CD4-positive, alpha-beta memory T cell (primary cell): ENCODE measurements at regions not wholly inside any gene's neighbourhood (a gene's known extent, or its start where the extent isn't known, plus 50 kb on each side); places are given as distances from the start of the nearest gene placed in this dataset.
A peak's percentile ranks its signal among the peaks of the same experiment; 100 is the strongest.

ENCODE experiments used
- CTCF ChIA-PET: fragments of 350-600 bp; sonication (Branson Sonifier 250); formaldehyde crosslinking; loops from one replicate; lab custom pipeline; 2021; ENCODE audit warnings: inconsistent platforms; ENCODE audit not compliant: partially characterized antibody; lab: Charles Lee
- POLR2A ChIA-PET: fragments of 350-600 bp; sonication (Branson Sonifier 250); formaldehyde crosslinking; loops from one replicate; lab custom pipeline; 2021; ENCODE audit not compliant: partially characterized antibody; lab: Charles Lee
- DNase-seq, 5 donors: peaks; one replicate each; pipeline versions ENCODE4 v3.0.0 to v3.0.0-alpha.2; 2020 to 2022; ENCODE audit warnings: mixed read lengths in 1 of 5
- H3K27ac ChIP-seq: one replicate; pipeline ENCODE4 v1.7.0; 2013; ENCODE audit warnings: low read depth, low read length
- H3K27me3 ChIP-seq: 2 replicates; pipeline ENCODE4 v1.7.0; 2013; ENCODE audit warnings: mild to moderate bottlenecking, low read length, moderate library complexity; ENCODE audit not compliant: insufficient read depth
- H3K36me3 ChIP-seq: 2 replicates; pipeline ENCODE4 v1.7.0; 2013; ENCODE audit warnings: mild to moderate bottlenecking, low read length, moderate library complexity; ENCODE audit not compliant: insufficient read depth
- H3K4me1 ChIP-seq: 2 replicates; pipeline ENCODE4 v1.7.0; 2013; ENCODE audit warnings: mild to moderate bottlenecking, low read length, moderate library complexity; ENCODE audit not compliant: insufficient read depth
- H3K4me3 ChIP-seq, 2 donors: one replicate each; pipeline ENCODE4 v1.7.0; 2013; ENCODE audit warnings: low read length in 2 of 2, mild to moderate bottlenecking in 1 of 2
- H3K9me3 ChIP-seq, 2 donors: one replicate each; pipeline ENCODE4 v1.7.0; 2013; ENCODE audit warnings: low read length in 2 of 2, control low read depth in 1 of 2; ENCODE audit not compliant: control insufficient read depth in 1 of 2
- H3K27ac Mint-ChIP-seq, 7 donors: one replicate each; pipeline ENCODE4 v1.8.0; 2020 to 2021; ENCODE audit warnings: mixed read lengths in 7 of 7, mild to moderate bottlenecking in 6 of 7, inconsistent platforms in 3 of 7, moderate library complexity in 3 of 7
- H3K27me3 Mint-ChIP-seq, 2 donors: one replicate each; pipeline ENCODE4 v1.8.0; 2020 to 2021; ENCODE audit warnings: mixed read lengths in 2 of 2
- H3K36me3 Mint-ChIP-seq, 2 donors: one replicate each; pipeline ENCODE4 v1.8.0; 2020 to 2021; ENCODE audit warnings: mixed read lengths in 2 of 2, inconsistent platforms in 1 of 2, mild to moderate bottlenecking in 1 of 2
- H3K4me1 Mint-ChIP-seq, 4 donors: one replicate each; pipeline ENCODE4 v1.8.0; 2020 to 2021; ENCODE audit warnings: mixed read lengths in 4 of 4, mild to moderate bottlenecking in 1 of 4
- H3K4me3 Mint-ChIP-seq, 8 donors: one replicate each; pipeline ENCODE4 v1.8.0; 2020 to 2021; ENCODE audit warnings: mixed read lengths in 8 of 8, mild to moderate bottlenecking in 7 of 8, moderate library complexity in 6 of 8, inconsistent platforms in 3 of 8
- H3K9me3 Mint-ChIP-seq, 8 donors: one replicate each; pipeline ENCODE4 v1.8.0; 2020 to 2021; ENCODE audit warnings: mixed read lengths in 8 of 8, mild to moderate bottlenecking in 5 of 8, inconsistent platforms in 3 of 8, moderate library complexity in 1 of 8
- intact Hi-C: fragments of 100-400 bp; cut with micrococcal nuclease; formaldehyde crosslinking; loops from one replicate; pipeline ENCODE4 v1.15.1; 2023

DNA sequence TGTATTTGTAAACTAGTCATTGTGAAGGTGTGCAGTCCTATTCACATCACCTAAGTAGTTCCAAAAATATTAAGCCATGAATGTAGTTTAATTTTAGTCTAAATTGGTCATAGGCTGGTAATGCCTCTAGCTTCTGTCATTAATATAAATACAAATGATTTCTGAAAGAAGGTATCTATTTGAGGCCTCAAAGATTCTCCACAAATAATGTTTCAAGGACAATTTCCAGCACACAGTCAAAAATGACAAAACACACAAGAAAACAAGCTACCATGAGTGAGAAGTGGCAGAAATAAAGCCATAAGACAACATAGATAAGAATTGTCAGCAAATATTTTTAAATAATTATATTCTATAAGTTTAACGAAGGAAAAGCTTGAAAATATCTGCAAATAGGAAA, 66.7 kb upstream of the PDK4 start:
- Mint-ChIP-seq H3K4me3 (no peak overlapping the region), H3K9me3 (peaks cover 4 to 18% (median 9%) of the 10 kb centered on the region in 8 donors), H3K36me3 (no peaks in the 10 kb centered on the region), H3K27me3 (no peaks in the 10 kb centered on the region), H3K4me1 (no peaks in the 10 kb centered on the region), H3K27ac (no peak overlapping the region)
- H3K4me1 ChIP-seq: no peaks in the 10 kb centered on the region
- no peaks in the 10 kb centered on the region for H3K36me3 ChIP-seq
- ChIA-PET POLR2A (no interaction called here), CTCF (no interaction called here)
- intact Hi-C loops: no loop called here
- H3K27me3 ChIP-seq: no peaks in the 10 kb centered on the region
- no peaks in the 10 kb centered on the region for H3K9me3 ChIP-seq
- no peak overlapping the region for H3K27ac ChIP-seq
- H3K4me3 ChIP-seq: no peak overlapping the region
- DNase-seq: no peak

GRCh38 chr7:95660023-95660434, 63.7 kb upstream of the PDK4 start:
- no peaks in the 10 kb centered on the region for H3K36me3 Mint-ChIP-seq
- POLR2A ChIA-PET: no interaction called here
- CTCF ChIA-PET: no interaction called here
- no peak overlapping the region for H3K27ac Mint-ChIP-seq
- intact Hi-C loops: no loop called here
- no peaks in the 10 kb centered on the region for H3K4me1 Mint-ChIP-seq
- H3K9me3 Mint-ChIP-seq: peaks cover 4 to 18% (median 9%) of the 10 kb centered on the region in 8 donors
- Histone ChIP-seq H3K36me3 (no peaks in the 10 kb centered on the region), H3K27me3 (no peaks in the 10 kb centered on the region), H3K9me3 (no peaks in the 10 kb centered on the region), H3K27ac (no peak overlapping the region), H3K4me3 (no peak overlapping the region), H3K4me1 (no peaks in the 10 kb centered on the region)
- DNase-seq: no peak
- no peak overlapping the region for H3K4me3 Mint-ChIP-seq
- H3K27me3 Mint-ChIP-seq: no peaks in the 10 kb centered on the region

- no peak for DNase-seq
- H3K4me3 Mint-ChIP-seq: no peak overlapping the region
- H3K27me3 ChIP-seq: no peaks in the 10 kb centered on the region
- H3K4me1 ChIP-seq: no peaks in the 10 kb centered on the region
- H3K9me3 ChIP-seq: no peaks in the 10 kb centered on the region
- H3K27me3 Mint-ChIP-seq: no peaks in the 10 kb centered on the region
- H3K27ac ChIP-seq: no peak overlapping the region
- H3K4me1 Mint-ChIP-seq: no peaks in the 10 kb centered on the region
- intact Hi-C loops: no loop called here
- H3K27ac Mint-ChIP-seq: no peak overlapping the region
- no peaks in the 10 kb centered on the region for H3K36me3 ChIP-seq
- H3K36me3 Mint-ChIP-seq: no peaks in the 10 kb centered on the region
- ChIA-PET POLR2A (no interaction called here), CTCF (no interaction called here)
- H3K4me3 ChIP-seq: no peak overlapping the region
- peaks cover 4 to 14% (median 9%) of the 10 kb centered on the region in 8 donors for H3K9me3 Mint-ChIP-seq
Measured at GRCh38 chr7:95658676-95659075, 62.4 kb upstream of the PDK4 start.

DNA sequence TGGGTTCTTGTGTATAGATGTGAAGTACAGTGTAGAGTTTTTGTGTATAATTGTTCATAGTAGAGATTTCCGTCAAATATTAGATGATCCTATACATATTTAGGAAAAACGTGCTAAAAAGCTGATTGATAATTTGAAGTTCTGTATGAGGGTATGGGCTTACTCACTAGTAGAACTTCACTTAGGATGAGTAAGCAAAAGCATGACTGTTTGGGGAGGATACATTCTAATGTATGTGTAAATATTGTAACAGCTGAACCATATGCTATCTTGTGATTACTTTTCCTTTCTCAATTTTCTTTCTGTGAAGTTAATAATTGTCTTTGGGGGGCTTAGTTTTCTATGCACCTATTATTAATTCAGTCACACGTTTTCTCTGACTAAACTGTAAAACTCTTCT, 53.2 kb upstream of the PDK4 start:
- Mint-ChIP-seq H3K27ac (no peak overlapping the region), H3K9me3 (peaks cover 0 to 5% (median 2%) of the 10 kb centered on the region in 8 donors), H3K4me1 (no peaks in the 10 kb centered on the region), H3K4me3 (no peak overlapping the region), H3K27me3 (no peaks in the 10 kb centered on the region), H3K36me3 (no peaks in the 10 kb centered on the region)
- H3K9me3 ChIP-seq: no peaks in the 10 kb centered on the region
- intact Hi-C loops: no loop called here
- no peaks in the 10 kb centered on the region for H3K36me3 ChIP-seq
- no peaks in the 10 kb centered on the region for H3K4me1 ChIP-seq
- no peak overlapping the region for H3K27ac ChIP-seq
- H3K27me3 ChIP-seq: no peaks in the 10 kb centered on the region
- POLR2A ChIA-PET: no interaction called here
- DNase-seq: no peak
- no peak overlapping the region for H3K4me3 ChIP-seq
- CTCF ChIA-PET: no interaction called here

DNA sequence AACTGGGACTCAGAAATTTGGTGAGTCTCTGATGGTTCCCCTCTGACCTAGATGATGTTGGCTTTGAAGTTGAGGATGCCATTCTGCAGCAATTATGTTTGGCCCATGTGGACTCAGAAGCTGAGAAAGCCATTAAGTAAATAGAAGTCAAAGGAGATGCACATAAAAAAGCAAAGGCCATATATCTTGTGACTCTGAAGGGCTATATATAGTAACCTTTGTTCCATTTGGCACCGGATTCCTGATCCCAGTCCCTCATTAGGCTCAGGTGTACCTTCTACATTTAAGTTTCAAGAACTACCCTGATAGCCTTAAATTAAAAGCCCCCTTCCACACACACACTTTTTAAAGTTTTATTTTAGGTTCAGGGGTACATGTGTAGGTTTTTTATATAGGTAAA, 50.0 kb upstream of the PDK4 start:
- H3K27ac ChIP-seq: no peak overlapping the region
- H3K4me3 Mint-ChIP-seq: no peak overlapping the region
- H3K4me1 ChIP-seq: no peaks in the 10 kb centered on the region
- intact Hi-C loops: no loop called here
- H3K36me3 ChIP-seq: no peaks in the 10 kb centered on the region
- POLR2A ChIA-PET: no interaction called here
- no peaks in the 10 kb centered on the region for H3K4me1 Mint-ChIP-seq
- CTCF ChIA-PET: no interaction called here
- no peaks in the 10 kb centered on the region for H3K36me3 Mint-ChIP-seq
- no peaks in the 10 kb centered on the region for H3K27me3 Mint-ChIP-seq
- H3K4me3 ChIP-seq: no peak overlapping the region
- H3K27ac Mint-ChIP-seq: no peak overlapping the region
- H3K27me3 ChIP-seq: no peaks in the 10 kb centered on the region
- peaks cover 0 to 5% (median 3%) of the 10 kb centered on the region in 8 donors for H3K9me3 Mint-ChIP-seq
- DNase-seq: peak in 1 of 5 donors; percentile 2
- no peaks in the 10 kb centered on the region for H3K9me3 ChIP-seq
